ENCODE measurements at regions not wholly inside any gene's neighbourhood (a gene's known extent, or its start where the extent isn't known, plus 50 kb on each side); places are given as distances from the start of the nearest gene placed in this dataset.

DNA sequence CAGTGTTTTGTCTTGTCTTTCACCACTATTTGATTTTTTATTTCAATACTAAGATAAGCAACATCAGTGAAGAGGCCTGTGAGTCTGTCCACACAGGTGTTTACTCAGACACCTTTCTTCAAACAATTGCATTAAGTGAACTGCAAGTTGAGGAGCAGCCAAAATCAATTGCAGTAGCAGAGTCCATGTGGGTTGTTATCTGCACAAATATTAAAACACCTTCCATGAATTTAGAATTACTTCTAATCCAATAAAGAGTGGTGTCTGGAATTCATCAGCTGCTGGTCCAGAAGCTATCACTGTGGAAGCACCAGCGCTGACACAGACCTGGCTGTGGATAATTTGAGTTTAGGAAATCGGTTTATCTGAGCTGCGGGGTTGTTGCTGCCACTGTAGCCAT, 83.5 kb upstream of the FAT3 start:
- no peaks in the 10 kb centered on the region for H3K36me3 Mint-ChIP-seq
- Histone ChIP-seq H4K20me1 (ENCODE audit: insufficient read depth, low read length) (no peaks in the 10 kb centered on the region), H3K9ac (ENCODE audit: insufficient read depth, low read length, poor library complexity, severe bottlenecking) (no peak overlapping the region), H3K27ac (ENCODE audit: low read depth in 1 of 2, low read length in 2 of 2) (no peak overlapping the region), H3K79me2 (ENCODE audit: insufficient read depth, low read length) (no peaks in the 10 kb centered on the region), H3K9me3 (replicated peaks in 1 of 2; ENCODE audit: control insufficient read depth in 1 of 2, insufficient read depth in 1 of 2, low read length in 2 of 2) (peaks cover 0 to 2% of the 10 kb centered on the region in 2 donors), H3K4me3 (replicated peaks in 1 of 3; ENCODE audit: low read depth in 2 of 3, low read length in 3 of 3) (no peak overlapping the region), H3K4me1 (ENCODE audit: control insufficient read depth in 1 of 2, insufficient read depth in 2 of 2, low read length in 2 of 2) (no peaks in the 10 kb centered on the region), H3K36me3 (replicated peaks in 1 of 2; ENCODE audit: control insufficient read depth in 1 of 2, insufficient read depth in 2 of 2, low read length in 2 of 2) (no peaks in the 10 kb centered on the region), H3K27me3 (ENCODE audit: control insufficient read depth in 2 of 2, insufficient read depth in 2 of 2, low read length in 2 of 2) (no peaks in the 10 kb centered on the region), H2AFZ (ENCODE audit: insufficient read depth, low read depth, low read length, poor library complexity, severe bottlenecking) (no peak overlapping the region), H3K4me2 (replicated peaks; ENCODE audit: extremely low read depth, low read length, poor library complexity, severe bottlenecking) (no peak overlapping the region)
- peaks cover 0 to 5% (median 0%) of the 10 kb centered on the region in 7 donors for H3K9me3 Mint-ChIP-seq
- no peak overlapping the region for H3K27ac Mint-ChIP-seq
- no peaks in the 10 kb centered on the region for H3K27me3 Mint-ChIP-seq (ENCODE audit: low read depth in 3 of 3)
- H3K4me3 Mint-ChIP-seq, result no peak overlapping the region
- WGBS (ENCODE audit: insufficient coverage), result no CpG with 5 or more reads among the region's 3 CpGs
- no peaks in the 10 kb centered on the region for H3K4me1 Mint-ChIP-seq
- TF ChIP-seq, protein P1, sequence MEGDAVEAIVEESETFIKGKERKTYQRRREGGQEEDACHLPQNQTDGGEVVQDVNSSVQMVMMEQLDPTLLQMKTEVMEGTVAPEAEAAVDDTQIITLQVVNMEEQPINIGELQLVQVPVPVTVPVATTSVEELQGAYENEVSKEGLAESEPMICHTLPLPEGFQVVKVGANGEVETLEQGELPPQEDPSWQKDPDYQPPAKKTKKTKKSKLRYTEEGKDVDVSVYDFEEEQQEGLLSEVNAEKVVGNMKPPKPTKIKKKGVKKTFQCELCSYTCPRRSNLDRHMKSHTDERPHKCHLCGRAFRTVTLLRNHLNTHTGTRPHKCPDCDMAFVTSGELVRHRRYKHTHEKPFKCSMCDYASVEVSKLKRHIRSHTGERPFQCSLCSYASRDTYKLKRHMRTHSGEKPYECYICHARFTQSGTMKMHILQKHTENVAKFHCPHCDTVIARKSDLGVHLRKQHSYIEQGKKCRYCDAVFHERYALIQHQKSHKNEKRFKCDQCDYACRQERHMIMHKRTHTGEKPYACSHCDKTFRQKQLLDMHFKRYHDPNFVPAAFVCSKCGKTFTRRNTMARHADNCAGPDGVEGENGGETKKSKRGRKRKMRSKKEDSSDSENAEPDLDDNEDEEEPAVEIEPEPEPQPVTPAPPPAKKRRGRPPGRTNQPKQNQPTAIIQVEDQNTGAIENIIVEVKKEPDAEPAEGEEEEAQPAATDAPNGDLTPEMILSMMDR (IDR thresholded peaks at IDR 0.05), result no peak
- intact Hi-C loops (cut with micrococcal nuclease), result no loop called here
- no peak for DNase-seq

DNA sequence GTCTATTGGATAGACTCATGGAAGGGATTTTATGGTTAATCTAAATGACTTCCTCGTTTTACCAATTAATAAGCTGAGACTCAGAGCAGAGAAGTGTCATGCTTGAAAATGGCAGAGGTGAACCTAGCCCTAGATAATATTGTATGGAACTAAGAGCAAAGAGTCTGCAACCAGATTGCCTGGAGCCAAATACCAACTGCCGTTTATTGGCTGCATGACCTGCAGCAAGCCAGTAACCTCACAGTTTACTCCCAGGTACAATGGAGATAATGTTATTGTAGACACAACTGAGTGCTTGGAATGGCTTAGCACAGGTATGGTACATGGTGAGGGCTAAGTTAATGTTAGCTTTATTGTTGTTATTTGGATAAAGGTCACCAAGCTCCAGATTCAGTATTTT, 84.6 kb upstream of the FAT3 start:
- Mint-ChIP-seq H3K27ac (no peak overlapping the region), H3K36me3 (no peaks in the 10 kb centered on the region), H3K4me1 (no peaks in the 10 kb centered on the region), H3K27me3 (ENCODE audit: low read depth in 3 of 3) (no peaks in the 10 kb centered on the region), H3K9me3 (peaks cover 0 to 3% (median 0%) of the 10 kb centered on the region in 7 donors), H3K4me3 (no peak overlapping the region)
- Histone ChIP-seq H3K9me3 (replicated peaks in 1 of 2; ENCODE audit: control insufficient read depth in 1 of 2, insufficient read depth in 1 of 2, low read length in 2 of 2) (no peaks in the 10 kb centered on the region), H3K4me3 (replicated peaks in 1 of 3; ENCODE audit: low read depth in 2 of 3, low read length in 3 of 3) (no peak overlapping the region), H3K4me1 (ENCODE audit: control insufficient read depth in 1 of 2, insufficient read depth in 2 of 2, low read length in 2 of 2) (no peaks in the 10 kb centered on the region), H3K4me2 (replicated peaks; ENCODE audit: extremely low read depth, low read length, poor library complexity, severe bottlenecking) (no peak overlapping the region), H2AFZ (ENCODE audit: insufficient read depth, low read depth, low read length, poor library complexity, severe bottlenecking) (no peak overlapping the region), H3K79me2 (ENCODE audit: insufficient read depth, low read length) (no peaks in the 10 kb centered on the region), H3K9ac (ENCODE audit: insufficient read depth, low read length, poor library complexity, severe bottlenecking) (no peak overlapping the region), H3K27ac (ENCODE audit: low read depth in 1 of 2, low read length in 2 of 2) (no peak overlapping the region), H4K20me1 (ENCODE audit: insufficient read depth, low read length) (no peaks in the 10 kb centered on the region), H3K36me3 (replicated peaks in 1 of 2; ENCODE audit: control insufficient read depth in 1 of 2, insufficient read depth in 2 of 2, low read length in 2 of 2) (no peaks in the 10 kb centered on the region), H3K27me3 (ENCODE audit: control insufficient read depth in 2 of 2, insufficient read depth in 2 of 2, low read length in 2 of 2) (no peaks in the 10 kb centered on the region)
- intact Hi-C loops (cut with micrococcal nuclease), result no loop called here
- no peak for DNase-seq
- TF ChIP-seq, protein P1 (IDR thresholded peaks at IDR 0.05), result no peak
- WGBS (ENCODE audit: insufficient coverage), result 100% methylated on average over 1 of the region's 2 CpGs

All from CD14-positive monocyte (primary cell).